GM23338 (cell line): ENCODE measurements at regions not wholly inside any gene's neighbourhood (a gene's known extent, or its start where the extent isn't known, plus 50 kb on each side); places are given as distances from the start of the nearest gene placed in this dataset.

Experiments
- CREB1 ChIP-seq: fragments of 250-450 bp; sonication (Bioruptor Pico); IDR thresholded peaks from 2 replicates; pipeline ENCODE4 v1.5.0; 2020; ENCODE audit warnings: low read depth, mild to moderate bottlenecking, moderate library complexity
- ETS1 ChIP-seq: IDR thresholded peaks from 2 replicates; pipeline ENCODE4 v1.6.1; 2016; ENCODE audit warnings: antibody characterized with exemption
- POLR2AphosphoS5 ChIP-seq: IDR thresholded peaks from 2 replicates; pipeline ENCODE4 v1.6.1; 2016; ENCODE audit warnings: antibody characterized with exemption, low read depth
- TF ChIP-seq, protein P1 (sequence below), 2 experiments: fragments of 200-600 bp in 1 of 2; sonication (generic) in 1 of 2; conservative IDR thresholded peaks; 2 replicates each; pipeline versions ENCODE4 v1.5.1 to v1.6.1; 2016 to 2017; ENCODE audit warnings: antibody characterized with exemption in 2 of 2, low read depth in 2 of 2, mild to moderate bottlenecking in 2 of 2, moderate library complexity in 1 of 2
- TF ChIP-seq, protein P2 (sequence below): IDR thresholded peaks from one replicate; pipeline ENCODE4 v1.6.1; 2018; ENCODE audit warnings: antibody characterized with exemption; ENCODE audit not compliant: unreplicated experiment

DNA sequence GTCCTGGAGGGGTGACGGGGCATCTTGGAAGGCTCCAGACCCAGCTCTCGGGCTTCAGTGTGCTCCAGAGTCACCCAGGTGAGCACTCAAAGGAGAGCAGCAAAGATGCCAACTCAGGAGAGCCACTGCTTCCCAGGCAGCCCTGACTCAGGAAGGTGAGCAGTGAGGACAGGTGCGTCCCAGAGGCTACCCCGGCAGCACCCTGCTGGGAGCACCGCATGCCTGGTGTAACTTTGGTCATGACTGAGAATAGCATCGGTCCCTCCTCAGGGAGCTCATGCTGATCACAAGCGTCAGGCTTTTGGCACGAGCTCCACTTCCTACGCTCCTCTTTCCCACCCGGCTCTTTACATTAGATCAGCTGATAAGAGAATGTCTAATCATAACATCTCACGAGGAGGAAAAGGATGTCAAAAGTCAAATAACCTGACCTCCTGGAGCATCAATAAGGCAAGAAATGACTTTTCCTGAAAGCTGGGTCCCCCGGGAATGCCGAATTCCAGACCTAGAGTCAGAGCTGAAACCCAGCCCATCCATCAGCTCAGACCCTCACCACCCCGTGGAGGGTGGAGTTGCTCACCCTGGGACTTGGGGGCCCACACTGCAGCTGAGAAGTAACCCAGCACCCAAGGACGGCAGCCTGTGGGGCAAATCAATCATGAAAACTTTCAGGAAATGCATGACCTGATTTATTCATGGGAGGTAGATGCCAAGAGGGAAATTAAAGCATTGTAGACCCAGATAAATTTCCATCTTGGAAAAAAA, 248.8 kb downstream of the ACKR3 start:
- TF ChIP-seq, protein P1, sequence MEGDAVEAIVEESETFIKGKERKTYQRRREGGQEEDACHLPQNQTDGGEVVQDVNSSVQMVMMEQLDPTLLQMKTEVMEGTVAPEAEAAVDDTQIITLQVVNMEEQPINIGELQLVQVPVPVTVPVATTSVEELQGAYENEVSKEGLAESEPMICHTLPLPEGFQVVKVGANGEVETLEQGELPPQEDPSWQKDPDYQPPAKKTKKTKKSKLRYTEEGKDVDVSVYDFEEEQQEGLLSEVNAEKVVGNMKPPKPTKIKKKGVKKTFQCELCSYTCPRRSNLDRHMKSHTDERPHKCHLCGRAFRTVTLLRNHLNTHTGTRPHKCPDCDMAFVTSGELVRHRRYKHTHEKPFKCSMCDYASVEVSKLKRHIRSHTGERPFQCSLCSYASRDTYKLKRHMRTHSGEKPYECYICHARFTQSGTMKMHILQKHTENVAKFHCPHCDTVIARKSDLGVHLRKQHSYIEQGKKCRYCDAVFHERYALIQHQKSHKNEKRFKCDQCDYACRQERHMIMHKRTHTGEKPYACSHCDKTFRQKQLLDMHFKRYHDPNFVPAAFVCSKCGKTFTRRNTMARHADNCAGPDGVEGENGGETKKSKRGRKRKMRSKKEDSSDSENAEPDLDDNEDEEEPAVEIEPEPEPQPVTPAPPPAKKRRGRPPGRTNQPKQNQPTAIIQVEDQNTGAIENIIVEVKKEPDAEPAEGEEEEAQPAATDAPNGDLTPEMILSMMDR (conservative IDR thresholded peaks at IDR 0.05; ENCODE audit: low read depth in 2 of 2) = no peak
- TF ChIP-seq ETS1 = no peak
- no peak for TF ChIP-seq CREB1 (CRISPR knock-in tag)
- TF ChIP-seq POLR2AphosphoS5 = no peak
- TF ChIP-seq, protein P2, sequence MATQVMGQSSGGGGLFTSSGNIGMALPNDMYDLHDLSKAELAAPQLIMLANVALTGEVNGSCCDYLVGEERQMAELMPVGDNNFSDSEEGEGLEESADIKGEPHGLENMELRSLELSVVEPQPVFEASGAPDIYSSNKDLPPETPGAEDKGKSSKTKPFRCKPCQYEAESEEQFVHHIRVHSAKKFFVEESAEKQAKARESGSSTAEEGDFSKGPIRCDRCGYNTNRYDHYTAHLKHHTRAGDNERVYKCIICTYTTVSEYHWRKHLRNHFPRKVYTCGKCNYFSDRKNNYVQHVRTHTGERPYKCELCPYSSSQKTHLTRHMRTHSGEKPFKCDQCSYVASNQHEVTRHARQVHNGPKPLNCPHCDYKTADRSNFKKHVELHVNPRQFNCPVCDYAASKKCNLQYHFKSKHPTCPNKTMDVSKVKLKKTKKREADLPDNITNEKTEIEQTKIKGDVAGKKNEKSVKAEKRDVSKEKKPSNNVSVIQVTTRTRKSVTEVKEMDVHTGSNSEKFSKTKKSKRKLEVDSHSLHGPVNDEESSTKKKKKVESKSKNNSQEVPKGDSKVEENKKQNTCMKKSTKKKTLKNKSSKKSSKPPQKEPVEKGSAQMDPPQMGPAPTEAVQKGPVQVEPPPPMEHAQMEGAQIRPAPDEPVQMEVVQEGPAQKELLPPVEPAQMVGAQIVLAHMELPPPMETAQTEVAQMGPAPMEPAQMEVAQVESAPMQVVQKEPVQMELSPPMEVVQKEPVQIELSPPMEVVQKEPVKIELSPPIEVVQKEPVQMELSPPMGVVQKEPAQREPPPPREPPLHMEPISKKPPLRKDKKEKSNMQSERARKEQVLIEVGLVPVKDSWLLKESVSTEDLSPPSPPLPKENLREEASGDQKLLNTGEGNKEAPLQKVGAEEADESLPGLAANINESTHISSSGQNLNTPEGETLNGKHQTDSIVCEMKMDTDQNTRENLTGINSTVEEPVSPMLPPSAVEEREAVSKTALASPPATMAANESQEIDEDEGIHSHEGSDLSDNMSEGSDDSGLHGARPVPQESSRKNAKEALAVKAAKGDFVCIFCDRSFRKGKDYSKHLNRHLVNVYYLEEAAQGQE = no peak
